SK-N-MC (cell line): ENCODE measurements at regions not wholly inside any gene's neighbourhood (a gene's known extent, or its start where the extent isn't known, plus 50 kb on each side); places are given as distances from the start of the nearest gene placed in this dataset.
"Not testable (repeated sequence)": the region's sequence is repeated elsewhere in the genome, so short reads cannot be mapped to it uniquely, and the experiment has no call there.

Source experiments
- DNase-seq: peaks from one replicate; pipeline ENCODE4 v3.0.0-alpha.2; 2011; ENCODE audit warnings: low read depth, low spot score
- H3K27ac ChIP-seq: fragments of 200-600 bp; sonication (generic); 2 replicates; pipeline ENCODE4 v1.5.1; 2016; ENCODE audit warnings: mixed run types
- H3K36me3 ChIP-seq: fragments of 200-600 bp; sonication (generic); 2 replicates; pipeline ENCODE4 v1.6.1; 2017; ENCODE audit warnings: antibody characterized with exemption, low read length, mixed read lengths; ENCODE audit not compliant: insufficient read depth
- H3K4me3 ChIP-seq: fragments of 200-600 bp; sonication (generic); 2 replicates; pipeline ENCODE4 v1.5.1; 2016
- H3K9ac ChIP-seq: fragments of 200-600 bp; sonication (generic); 2 replicates; pipeline ENCODE4 v1.8.0; 2017; ENCODE audit warnings: mixed run types, mixed read lengths; ENCODE audit not compliant: insufficient read length
- H3K9me3 ChIP-seq: fragments of 200-600 bp; sonication (generic); 2 replicates; pipeline ENCODE4 v1.6.1; 2017; ENCODE audit warnings: low read depth, mild to moderate bottlenecking, antibody characterized with exemption, low read length, moderate library complexity, mixed read lengths
- EZH2 ChIP-seq: fragments of 200-600 bp; sonication (generic); IDR thresholded peaks from one replicate; pipeline ENCODE4 v1.6.1; 2017; ENCODE audit warnings: antibody characterized with exemption
- FOXP2 ChIP-seq: optimal IDR thresholded peaks from 2 replicates; pipeline ENCODE3; 2011; ENCODE audit warnings: mild to moderate bottlenecking, moderate library complexity; ENCODE audit not compliant: insufficient read depth; ENCODE audit errors: extremely low read length, control extremely low read depth
- POLR2AphosphoS5 ChIP-seq: IDR thresholded peaks from 2 replicates; pipeline ENCODE4 v1.6.1; 2012; ENCODE audit warnings: mild to moderate bottlenecking, low read depth, low read length, borderline replicate concordance

GRCh38 chrX:44785652-44786051 lies 58.2 kb upstream of the DUSP21 start:
- TF ChIP-seq FOXP2 (no peak), POLR2AphosphoS5 (no peak), EZH2 (no peak)
- Histone ChIP-seq H3K27ac (no peak overlapping the region), H3K9ac (no peak overlapping the region), H3K9me3 (no peaks in the 10 kb centered on the region), H3K36me3 (no peaks in the 10 kb centered on the region), H3K4me3 (no peak overlapping the region)
- DNase-seq, result no peak

- TF ChIP-seq FOXP2, result no peak
- no peak for TF ChIP-seq EZH2
- TF ChIP-seq POLR2AphosphoS5, result no peak
- peak; percentile 42 for DNase-seq
- H3K36me3 ChIP-seq, result no peaks in the 10 kb centered on the region
- no peak overlapping the region for H3K27ac ChIP-seq
- H3K4me3 ChIP-seq, result 0 out of 2 replicates have a peak overlapping the region, but pooled peaks have one; percentile 12
- H3K9me3 ChIP-seq, result no peaks in the 10 kb centered on the region
- H3K9ac ChIP-seq, result no peak overlapping the region
These were observed 59.6 kb upstream of the DUSP21 start for GRCh38 chrX:44784241-44784640.

- TF ChIP-seq EZH2 (no peak), FOXP2 (no peak), POLR2AphosphoS5 (no peak)
- no peak for DNase-seq
- no peak overlapping the region for H3K27ac ChIP-seq
These were observed 65.6 kb upstream of the DUSP21 start for GRCh38 chrX:44778254-44778653.

GRCh38 chrX:44775726-44776125 lies 68.1 kb upstream of the DUSP21 start:
- H3K9me3 ChIP-seq, result no peaks in the 10 kb centered on the region
- H3K9ac ChIP-seq, result no peak overlapping the region
- no peak overlapping the region for H3K4me3 ChIP-seq
- peak; percentile 26 for DNase-seq
- H3K36me3 ChIP-seq, result no peaks in the 10 kb centered on the region
- H3K27ac ChIP-seq, result no peak overlapping the region
- TF ChIP-seq EZH2 (no peak), FOXP2 (no peak), POLR2AphosphoS5 (no peak)

More at GRCh38 chrX:44778254-44778653, 65.6 kb upstream of the DUSP21 start:
- Histone ChIP-seq H3K9ac (no peak overlapping the region), H3K36me3 (no peaks in the 10 kb centered on the region), H3K4me3 (no peak overlapping the region), H3K9me3 (no peaks in the 10 kb centered on the region)

GRCh38 chrX:44774066-44774465 lies 69.8 kb upstream of the DUSP21 start:
- H3K27ac ChIP-seq, H3K36me3 ChIP-seq, H3K9me3 ChIP-seq, H3K4me3 ChIP-seq, H3K9ac ChIP-seq, DNase-seq: not testable (repeated sequence)

GRCh38 chrX:44770121-44770520 lies 73.7 kb upstream of the DUSP21 start:
- TF ChIP-seq POLR2AphosphoS5 (no peak), EZH2 (no peak)

GRCh38 chrX:44767308-44767707 lies 76.5 kb upstream of the DUSP21 start:
- TF ChIP-seq POLR2AphosphoS5 (no peak), FOXP2 (no peak), EZH2 (no peak)
- no peak overlapping the region for H3K9ac ChIP-seq
- H3K36me3 ChIP-seq, result no peaks in the 10 kb centered on the region
- no peak overlapping the region for H3K4me3 ChIP-seq
- DNase-seq, result no peak
- H3K9me3 ChIP-seq, result no peaks in the 10 kb centered on the region
- no peak overlapping the region for H3K27ac ChIP-seq

More at GRCh38 chrX:44770121-44770520, 73.7 kb upstream of the DUSP21 start:
- Histone ChIP-seq H3K9me3 (no peaks in the 10 kb centered on the region), H3K27ac (no peak overlapping the region), H3K36me3 (no peaks in the 10 kb centered on the region), H3K4me3 (no peak overlapping the region), H3K9ac (no peak overlapping the region)
- no peak for DNase-seq

- no peaks in the 10 kb centered on the region for H3K36me3 ChIP-seq
- DNase-seq, result no peak
- TF ChIP-seq POLR2AphosphoS5 (no peak), EZH2 (no peak), FOXP2 (no peak)
- H3K27ac ChIP-seq, result no peak overlapping the region; the same call in 1 of the 2 replicates
- no peak overlapping the region; the same call in 1 of the 2 replicates for H3K4me3 ChIP-seq
- no peaks in the 10 kb centered on the region for H3K9me3 ChIP-seq
- H3K9ac ChIP-seq, result no peak overlapping the region
These were observed 78.3 kb upstream of the DUSP21 start for GRCh38 chrX:44765556-44765955.

GRCh38 chrX:44747969-44748368 lies 95.9 kb upstream of the DUSP21 start:
- TF ChIP-seq FOXP2, result no peak
- TF ChIP-seq POLR2AphosphoS5, result no peak
- TF ChIP-seq EZH2, result no peak

More at GRCh38 chrX:44747969-44748368, 95.9 kb upstream of the DUSP21 start:
- no peak for DNase-seq
- no peaks in the 10 kb centered on the region for H3K9me3 ChIP-seq
- H3K27ac ChIP-seq, result no peak overlapping the region
- H3K36me3 ChIP-seq, result no peaks in the 10 kb centered on the region
- no peak overlapping the region for H3K4me3 ChIP-seq
- no peak overlapping the region for H3K9ac ChIP-seq
